GM12865 (cell line): ENCODE measurements at regions not wholly inside any gene's neighbourhood (a gene's known extent, or its start where the extent isn't known, plus 50 kb on each side); places are given as distances from the start of the nearest gene placed in this dataset.

Experiments
- DNase-seq: peaks from one replicate; pipeline ENCODE4 v3.0.0; 2010; ENCODE audit warnings: low read depth
- H3K4me3 ChIP-seq: 2 replicates; pipeline ENCODE4 v1.5.1; 2011; ENCODE audit warnings: mild to moderate bottlenecking, low read depth, low read length, control low read depth
- TF ChIP-seq, protein P1 (sequence below): IDR thresholded peaks from 2 replicates; pipeline ENCODE4 v1.5.1; 2011; ENCODE audit warnings: low read length, control low read depth, low read depth, inconsistent platforms; ENCODE audit not compliant: insufficient read depth; ENCODE audit errors: missing control alignments

- TF ChIP-seq, protein P1, sequence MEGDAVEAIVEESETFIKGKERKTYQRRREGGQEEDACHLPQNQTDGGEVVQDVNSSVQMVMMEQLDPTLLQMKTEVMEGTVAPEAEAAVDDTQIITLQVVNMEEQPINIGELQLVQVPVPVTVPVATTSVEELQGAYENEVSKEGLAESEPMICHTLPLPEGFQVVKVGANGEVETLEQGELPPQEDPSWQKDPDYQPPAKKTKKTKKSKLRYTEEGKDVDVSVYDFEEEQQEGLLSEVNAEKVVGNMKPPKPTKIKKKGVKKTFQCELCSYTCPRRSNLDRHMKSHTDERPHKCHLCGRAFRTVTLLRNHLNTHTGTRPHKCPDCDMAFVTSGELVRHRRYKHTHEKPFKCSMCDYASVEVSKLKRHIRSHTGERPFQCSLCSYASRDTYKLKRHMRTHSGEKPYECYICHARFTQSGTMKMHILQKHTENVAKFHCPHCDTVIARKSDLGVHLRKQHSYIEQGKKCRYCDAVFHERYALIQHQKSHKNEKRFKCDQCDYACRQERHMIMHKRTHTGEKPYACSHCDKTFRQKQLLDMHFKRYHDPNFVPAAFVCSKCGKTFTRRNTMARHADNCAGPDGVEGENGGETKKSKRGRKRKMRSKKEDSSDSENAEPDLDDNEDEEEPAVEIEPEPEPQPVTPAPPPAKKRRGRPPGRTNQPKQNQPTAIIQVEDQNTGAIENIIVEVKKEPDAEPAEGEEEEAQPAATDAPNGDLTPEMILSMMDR = no peak
- DNase-seq = no peak
- no peak overlapping the region for H3K4me3 ChIP-seq
Observed at GRCh38 chr3:117669774-117670173, 960.2 kb downstream of the TUSC7 start.

DNA sequence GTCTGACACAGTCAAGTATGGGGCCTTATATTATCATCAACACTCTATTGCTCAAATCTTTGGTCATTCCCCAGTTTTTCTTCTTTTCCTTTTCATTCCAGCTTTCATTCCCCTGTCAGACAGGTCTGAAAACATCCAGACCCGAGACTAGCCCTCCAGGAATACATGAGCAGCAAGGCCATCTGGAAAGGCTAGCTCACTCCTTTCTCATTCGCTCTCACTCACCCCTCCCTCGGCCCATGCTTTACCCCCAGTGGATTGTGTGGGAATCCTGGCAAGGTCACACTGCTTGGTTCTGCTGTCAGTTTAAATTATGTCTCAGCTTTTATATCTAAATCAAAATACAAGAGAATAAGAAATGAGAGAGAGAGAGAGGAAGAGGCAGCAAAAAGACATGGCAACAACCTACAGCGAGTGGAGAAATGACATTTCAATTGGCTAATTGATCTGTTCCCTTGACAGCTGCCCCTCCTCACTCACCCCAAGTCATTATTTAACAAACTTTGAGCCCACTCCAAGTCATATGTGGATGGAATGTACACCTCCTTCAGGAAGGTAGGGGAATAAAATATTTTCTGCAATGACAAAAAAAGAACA lies 962.2 kb downstream of the TUSC7 start:
- no peak for DNase-seq
- no peak overlapping the region for H3K4me3 ChIP-seq
- TF ChIP-seq, protein P1 = no peak

GRCh38 chr3:117674321-117674720 lies 964.7 kb downstream of the TUSC7 start:
- H3K4me3 ChIP-seq = no peak overlapping the region
- DNase-seq = no peak
- TF ChIP-seq, protein P1 = no peak

- no peak overlapping the region for H3K4me3 ChIP-seq
- DNase-seq = no peak
- TF ChIP-seq, protein P1 = no peak
Observed at GRCh38 chr3:117681619-117682018, 972.0 kb downstream of the TUSC7 start.

DNA sequence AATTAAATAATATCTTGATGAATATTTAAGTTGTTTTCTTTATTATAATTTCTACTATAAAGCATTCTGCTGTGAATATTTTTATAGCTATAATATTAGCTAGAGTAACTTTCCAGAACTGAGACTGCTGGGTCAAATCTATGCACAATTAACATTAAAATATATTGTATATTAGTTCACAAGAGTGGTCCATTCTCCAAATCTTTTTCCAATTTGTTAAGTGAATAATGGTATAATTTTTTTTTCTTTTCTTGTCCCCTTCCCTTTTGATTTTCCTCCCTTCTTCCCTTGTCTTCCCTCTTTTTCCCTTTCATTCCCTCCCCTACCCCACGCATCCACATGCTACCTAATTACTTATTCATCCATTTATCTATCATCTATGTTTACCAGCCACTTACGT lies 977.5 kb downstream of the TUSC7 start:
- TF ChIP-seq, protein P1 = no peak
- no peak for DNase-seq
- H3K4me3 ChIP-seq = no peak overlapping the region

- DNase-seq = no peak
- TF ChIP-seq, protein P1 = no peak
- no peak overlapping the region for H3K4me3 ChIP-seq
Observed at GRCh38 chr3:117688583-117688982, 979.0 kb downstream of the TUSC7 start.

- H3K4me3 ChIP-seq = no peak overlapping the region
- TF ChIP-seq, protein P1 = no peak
- DNase-seq = no peak
Observed at GRCh38 chr3:117691526-117691925, 981.9 kb downstream of the TUSC7 start.
